Mammary epithelial cell (primary cell): ENCODE measurements at regions not wholly inside any gene's neighbourhood (a gene's known extent, or its start where the extent isn't known, plus 50 kb on each side); places are given as distances from the start of the nearest gene placed in this dataset.
"Not testable (repeated sequence)": the region's sequence is repeated elsewhere in the genome, so short reads cannot be mapped to it uniquely, and the experiment has no call there.

Experiments
- EZH2 ChIP-seq: IDR thresholded peaks from 2 replicates; pipeline ENCODE4 v1.6.1; 2012; ENCODE audit warnings: low read length, inconsistent platforms, borderline replicate concordance
- TF ChIP-seq, protein P1 (sequence below), 2 donors: IDR thresholded peaks in 1 of 2; conservative IDR thresholded peaks in 1 of 2; 2 replicates each; pipeline ENCODE4 v1.5.1; 2011 to 2012; ENCODE audit warnings: inconsistent platforms in 2 of 2, low read length in 2 of 2, mild to moderate bottlenecking in 2 of 2, control low read depth in 1 of 2, low read depth in 1 of 2; ENCODE audit not compliant: insufficient read depth in 1 of 2; ENCODE audit errors: extremely low read depth in 1 of 2

- TF ChIP-seq, protein P1, sequence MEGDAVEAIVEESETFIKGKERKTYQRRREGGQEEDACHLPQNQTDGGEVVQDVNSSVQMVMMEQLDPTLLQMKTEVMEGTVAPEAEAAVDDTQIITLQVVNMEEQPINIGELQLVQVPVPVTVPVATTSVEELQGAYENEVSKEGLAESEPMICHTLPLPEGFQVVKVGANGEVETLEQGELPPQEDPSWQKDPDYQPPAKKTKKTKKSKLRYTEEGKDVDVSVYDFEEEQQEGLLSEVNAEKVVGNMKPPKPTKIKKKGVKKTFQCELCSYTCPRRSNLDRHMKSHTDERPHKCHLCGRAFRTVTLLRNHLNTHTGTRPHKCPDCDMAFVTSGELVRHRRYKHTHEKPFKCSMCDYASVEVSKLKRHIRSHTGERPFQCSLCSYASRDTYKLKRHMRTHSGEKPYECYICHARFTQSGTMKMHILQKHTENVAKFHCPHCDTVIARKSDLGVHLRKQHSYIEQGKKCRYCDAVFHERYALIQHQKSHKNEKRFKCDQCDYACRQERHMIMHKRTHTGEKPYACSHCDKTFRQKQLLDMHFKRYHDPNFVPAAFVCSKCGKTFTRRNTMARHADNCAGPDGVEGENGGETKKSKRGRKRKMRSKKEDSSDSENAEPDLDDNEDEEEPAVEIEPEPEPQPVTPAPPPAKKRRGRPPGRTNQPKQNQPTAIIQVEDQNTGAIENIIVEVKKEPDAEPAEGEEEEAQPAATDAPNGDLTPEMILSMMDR (conservative IDR thresholded peaks at IDR 0.05 in 1 of 2, IDR thresholded peaks at IDR 0.05 in 1 of 2; ENCODE audit: extremely low read depth in 1 of 2, insufficient read depth in 1 of 2, low read depth in 1 of 2, low read length in 2 of 2): not testable (repeated sequence)
- not testable (repeated sequence) for TF ChIP-seq EZH2
Observed at GRCh38 chr16:85244452-85244851, 132.2 kb upstream of the CIBAR2 start.
